ENCODE measurements at regions not wholly inside any gene's neighbourhood (a gene's known extent, or its start where the extent isn't known, plus 50 kb on each side); places are given as distances from the start of the nearest gene placed in this dataset.

GRCh38 chr3:127113571-127113891 lies 79.4 kb upstream of the PRR23E start (continued):
- no peak for TF ChIP-seq NR3C1 (IDR thresholded peaks at IDR 0.05)
- no peak for TF ChIP-seq EP300 (IDR thresholded peaks at IDR 0.05)
- TF ChIP-seq KDM5A (IDR thresholded peaks at IDR 0.05): no peak

- H3K4me3 ChIP-seq: no peak overlapping the region
- peaks cover 12% of the 10 kb centered on the region; the same call in 2 of the 3 replicates for H3K9me3 ChIP-seq
- H3K4me2 ChIP-seq: no peak overlapping the region
- ATAC-seq (no peak), FAIRE-seq (no peak), DNase-seq (ENCODE audit: low read depth in 1 of 2, low spot score in 1 of 2) (no peak)
- H3K4me1 ChIP-seq: no peaks in the 10 kb centered on the region
- ChIA-PET POLR2A (no interaction called here), CTCF (interaction anchor here (1.3 to 1.5 kb wide), 2 partner anchors 11 to 132 kb away, joined by 3 read pairs; partner anchors contain the start of gene PLXNA1)
- TF ChIP-seq PHF8 (IDR thresholded peaks at IDR 0.05; ENCODE audit: borderline replicate concordance, low read depth) (no peak), CHD2 (IDR thresholded peaks at IDR 0.05; ENCODE audit: low read length, partially characterized antibody) (no peak), ESRRA (IDR thresholded peaks at IDR 0.05; ENCODE audit: borderline replicate concordance, low read length) (no peak), ZFP36 (IDR thresholded peaks at IDR 0.05; ENCODE audit: borderline replicate concordance, partially characterized antibody) (no peak), POLR2AphosphoS2 (conservative IDR thresholded peaks at IDR 0.05; ENCODE audit: low read length) (no peak), CTCF (IDR thresholded peaks at IDR 0.05) (no peak), MAX (IDR thresholded peaks at IDR 0.05) (no peak)
- WGBS (ENCODE audit: missing lambda C conversion rate): 56% methylated on average over 5 of the region's 5 CpGs
- H3K27ac ChIP-seq: no peak overlapping the region
These were observed 78.4 kb upstream of the PRR23E start for GRCh38 chr3:127114337-127115070.

GRCh38 chr3:127115691-127116351 lies 77.1 kb upstream of the PRR23E start:
- no peak for TF ChIP-seq ZSCAN20 (CRISPR knock-in tag; IDR thresholded peaks at IDR 0.05)
- WGBS (ENCODE audit: missing lambda C conversion rate): 36% methylated on average over 2 of the region's 3 CpGs
- Histone ChIP-seq H3K4me1 (no peaks in the 10 kb centered on the region), H3K9me3 (peaks cover 12% of the 10 kb centered on the region; the same call in 2 of the 3 replicates), H3K27ac (no peak overlapping the region), H3K4me3 (no peak overlapping the region), H3K4me2 (no peak overlapping the region)
- no peak for DNase-seq (ENCODE audit: low read depth in 1 of 2, low spot score in 1 of 2)
- no peak for ATAC-seq
- no peak for FAIRE-seq
- ChIA-PET POLR2A (no interaction called here), CTCF (interaction anchor here (1.3 kb wide), 1 partner anchor 133 kb away, joined by 3 read pairs; the partner anchor contains the start of gene PLXNA1)

GRCh38 chr3:127118366-127118765 lies 74.6 kb upstream of the PRR23E start:
- Histone ChIP-seq H3K4me2 (no peak overlapping the region), H3K9me3 (no peaks in the 10 kb centered on the region), H3K27ac (no peak overlapping the region), H3K4me3 (no peak overlapping the region), H3K4me1 (no peaks in the 10 kb centered on the region)
- POLR2A ChIA-PET: no interaction called here
- DNase-seq (ENCODE audit: low read depth in 1 of 2, low spot score in 1 of 2): no peak
- WGBS (ENCODE audit: missing lambda C conversion rate): 42% methylated on average over 3 of the region's 3 CpGs
- FAIRE-seq: no peak
- TF ChIP-seq POLR2AphosphoS2 (conservative IDR thresholded peaks at IDR 0.05; ENCODE audit: low read length): no peak
- TF ChIP-seq NR3C1 (IDR thresholded peaks at IDR 0.05): no peak
- no peak for TF ChIP-seq NFE2L2 (conservative IDR thresholded peaks at IDR 0.05; ENCODE audit: low read length)
- TF ChIP-seq EP300 (IDR thresholded peaks at IDR 0.05): no peak
- TF ChIP-seq JUN (IDR thresholded peaks at IDR 0.05): no peak
- TF ChIP-seq JUNB (IDR thresholded peaks at IDR 0.05): no peak
- TF ChIP-seq RFX5 (IDR thresholded peaks at IDR 0.05): no peak
- TF ChIP-seq HMGXB4 (CRISPR knock-in tag; IDR thresholded peaks at IDR 0.05; ENCODE audit: borderline replicate concordance): no peak
- TF ChIP-seq TFCP2L1 (CRISPR knock-in tag; IDR thresholded peaks at IDR 0.05): no peak
- TF ChIP-seq POLR2A (IDR thresholded peaks at IDR 0.05; ENCODE audit: low read length): no peak
- TF ChIP-seq KDM5A (IDR thresholded peaks at IDR 0.05): no peak
- no peak for TF ChIP-seq FOSL2 (IDR thresholded peaks at IDR 0.05)
- TF ChIP-seq FOSL2 (CRISPR knock-in tag; IDR thresholded peaks at IDR 0.05): no peak
- no peak for ATAC-seq
- CTCF ChIA-PET: no interaction called here

Data from A549 (cell line).